ENCODE measurements at regions not wholly inside any gene's neighbourhood (a gene's known extent, or its start where the extent isn't known, plus 50 kb on each side); places are given as distances from the start of the nearest gene placed in this dataset.

DNA sequence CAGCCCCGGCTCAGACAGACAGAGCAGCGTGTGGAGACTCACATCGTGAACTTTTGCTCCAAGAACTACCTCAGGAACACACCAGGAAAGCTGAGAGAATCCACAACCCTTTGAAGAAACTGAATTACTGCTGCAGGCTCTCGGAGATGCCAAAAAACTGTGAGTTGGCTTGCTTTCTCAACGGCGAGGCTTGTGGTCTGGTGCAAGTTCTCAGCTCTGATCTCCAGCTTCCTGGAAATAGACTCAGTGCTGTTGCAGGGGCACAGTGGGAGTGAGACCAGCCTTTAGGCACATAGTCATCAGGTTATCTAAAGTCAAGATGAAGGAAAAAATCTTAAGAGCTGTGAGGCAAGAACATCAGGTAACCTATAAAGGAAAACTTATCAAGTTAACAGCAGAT, 273.7 kb upstream of the LRATD1 start:
- TF ChIP-seq, protein P1, sequence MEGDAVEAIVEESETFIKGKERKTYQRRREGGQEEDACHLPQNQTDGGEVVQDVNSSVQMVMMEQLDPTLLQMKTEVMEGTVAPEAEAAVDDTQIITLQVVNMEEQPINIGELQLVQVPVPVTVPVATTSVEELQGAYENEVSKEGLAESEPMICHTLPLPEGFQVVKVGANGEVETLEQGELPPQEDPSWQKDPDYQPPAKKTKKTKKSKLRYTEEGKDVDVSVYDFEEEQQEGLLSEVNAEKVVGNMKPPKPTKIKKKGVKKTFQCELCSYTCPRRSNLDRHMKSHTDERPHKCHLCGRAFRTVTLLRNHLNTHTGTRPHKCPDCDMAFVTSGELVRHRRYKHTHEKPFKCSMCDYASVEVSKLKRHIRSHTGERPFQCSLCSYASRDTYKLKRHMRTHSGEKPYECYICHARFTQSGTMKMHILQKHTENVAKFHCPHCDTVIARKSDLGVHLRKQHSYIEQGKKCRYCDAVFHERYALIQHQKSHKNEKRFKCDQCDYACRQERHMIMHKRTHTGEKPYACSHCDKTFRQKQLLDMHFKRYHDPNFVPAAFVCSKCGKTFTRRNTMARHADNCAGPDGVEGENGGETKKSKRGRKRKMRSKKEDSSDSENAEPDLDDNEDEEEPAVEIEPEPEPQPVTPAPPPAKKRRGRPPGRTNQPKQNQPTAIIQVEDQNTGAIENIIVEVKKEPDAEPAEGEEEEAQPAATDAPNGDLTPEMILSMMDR (IDR thresholded peaks at IDR 0.05) = no peak
- TF ChIP-seq EZH2phosphoT487 (IDR thresholded peaks at IDR 0.05) (no peak), EZH2 (IDR thresholded peaks at IDR 0.05) (no peak)
